GM18861 (cell line): ENCODE measurements at regions not wholly inside any gene's neighbourhood (a gene's known extent, or its start where the extent isn't known, plus 50 kb on each side); places are given as distances from the start of the nearest gene placed in this dataset.
"Not testable (repeated sequence)": the region's sequence is repeated elsewhere in the genome, so short reads cannot be mapped to it uniquely, and the experiment has no call there.

ENCODE experiments used
- ATAC-seq: cut with Tn5 transposase; IDR thresholded peaks from one replicate; pipeline ENCODE4 v1.9.1; 2021; ENCODE audit not compliant: unreplicated experiment

GRCh38 chr4:30124621-30125020, 595.5 kb upstream of the PCDH7 start:
- ATAC-seq = not testable (repeated sequence)

GRCh38 chr4:30125868-30126267, 594.3 kb upstream of the PCDH7 start:
- ATAC-seq = no peak

- ATAC-seq = no peak
Observed at GRCh38 chr4:30126351-30126750, 593.8 kb upstream of the PCDH7 start.

- not testable (repeated sequence) for ATAC-seq
Observed at GRCh38 chr4:30148828-30149227, 571.3 kb upstream of the PCDH7 start.

GRCh38 chr4:30149539-30149938, 570.6 kb upstream of the PCDH7 start:
- not testable (repeated sequence) for ATAC-seq

- no peak for ATAC-seq
Observed at GRCh38 chr4:30153427-30153826, 566.7 kb upstream of the PCDH7 start.

GRCh38 chr4:30160140-30160539, 560.0 kb upstream of the PCDH7 start:
- no peak for ATAC-seq

- no peak for ATAC-seq
Observed at GRCh38 chr4:30172416-30172815, 547.8 kb upstream of the PCDH7 start.

GRCh38 chr4:30181512-30181911, 538.7 kb upstream of the PCDH7 start:
- no peak for ATAC-seq

- ATAC-seq = no peak
Observed at GRCh38 chr4:30181918-30182317, 538.3 kb upstream of the PCDH7 start.

- no peak for ATAC-seq
Observed at GRCh38 chr4:30182786-30183185, 537.4 kb upstream of the PCDH7 start.

- ATAC-seq = no peak
Observed at GRCh38 chr4:30191902-30192301, 528.3 kb upstream of the PCDH7 start.

GRCh38 chr4:30207389-30207788, 512.8 kb upstream of the PCDH7 start:
- ATAC-seq = no peak

GRCh38 chr4:30208731-30209435, 511.3 kb upstream of the PCDH7 start:
- ATAC-seq = no peak

- ATAC-seq = not testable (repeated sequence)
Observed at GRCh38 chr4:30215973-30216372, 504.2 kb upstream of the PCDH7 start.

GRCh38 chr4:30245140-30245539, 475.0 kb upstream of the PCDH7 start:
- ATAC-seq = no peak

GRCh38 chr4:30256116-30256832, 463.9 kb upstream of the PCDH7 start:
- no peak for ATAC-seq

- no peak for ATAC-seq
Observed at GRCh38 chr4:30258949-30259348, 461.2 kb upstream of the PCDH7 start.

GRCh38 chr4:30262379-30262778, 457.8 kb upstream of the PCDH7 start:
- no peak for ATAC-seq

GRCh38 chr4:30264465-30264864, 455.7 kb upstream of the PCDH7 start:
- ATAC-seq = no peak

- no peak for ATAC-seq
Observed at GRCh38 chr4:30265716-30266115, 454.5 kb upstream of the PCDH7 start.

GRCh38 chr4:30268370-30268769, 451.8 kb upstream of the PCDH7 start:
- no peak for ATAC-seq

GRCh38 chr4:30269850-30270249, 450.3 kb upstream of the PCDH7 start:
- ATAC-seq = no peak
